Left lobe of liver (tissue), 2 donors: ENCODE measurements at regions not wholly inside any gene's neighbourhood (a gene's known extent, or its start where the extent isn't known, plus 50 kb on each side); places are given as distances from the start of the nearest gene placed in this dataset.

Experiments used
- ATAC-seq: fragments of 200-7000 bp; cut with Tn5 transposase; one replicate; pipeline ENCODE4 v1.9.1; 2020; ENCODE audit warnings: mild to moderate bottlenecking, moderate library complexity
- DNase-seq: peaks from one replicate; pipeline ENCODE4 v3.0.0-alpha.2; 2020; ENCODE audit warnings: low spot score
- donor health status: DM: no; HTN: no; CAD: no; lungs with moderate emphysema.
- donor health status: DM: no; HTN: yes; CAD: no.

DNA sequence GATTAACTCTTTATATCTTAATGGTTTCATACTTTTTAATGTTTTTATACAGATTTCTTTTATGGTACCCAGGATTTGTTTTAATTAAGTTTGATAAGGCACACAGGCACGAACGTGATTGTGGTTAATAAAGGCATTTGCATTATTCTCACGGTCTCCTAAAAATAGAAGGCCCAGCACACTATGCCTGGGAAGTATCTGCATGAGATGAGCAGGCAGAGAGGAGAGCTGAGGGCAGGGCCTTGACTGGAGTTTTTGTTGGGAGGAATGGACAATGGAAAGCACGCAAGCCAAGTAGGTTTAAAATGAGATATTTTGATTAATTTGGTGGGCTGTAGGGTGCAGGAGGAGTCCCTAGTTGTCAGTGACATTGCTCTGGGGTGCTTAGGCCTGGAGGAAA is 1714.3 kb upstream of the PCDH7 start:
- ATAC-seq (no peak), DNase-seq (no peak)

DNA sequence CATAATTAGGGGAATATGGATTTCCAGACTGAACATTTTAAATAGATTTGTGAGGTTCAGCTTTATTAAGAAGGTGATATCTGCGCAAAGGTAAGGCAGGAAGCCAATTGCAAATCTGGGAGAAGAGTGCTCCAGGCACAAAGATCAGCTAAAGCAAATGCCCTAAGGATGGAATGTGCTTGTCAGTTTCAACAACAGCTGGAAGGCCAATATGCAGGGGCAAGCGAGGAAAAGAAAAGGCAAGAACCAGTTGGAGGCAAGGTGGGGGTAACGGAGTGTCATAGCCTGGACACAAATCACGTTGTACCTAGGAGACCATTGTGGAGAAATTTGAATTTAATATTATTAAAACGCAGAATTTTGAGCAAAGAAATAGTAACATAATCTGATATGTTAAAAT is 1710.3 kb upstream of the PCDH7 start:
- DNase-seq (no peak), ATAC-seq (no peak)

DNA sequence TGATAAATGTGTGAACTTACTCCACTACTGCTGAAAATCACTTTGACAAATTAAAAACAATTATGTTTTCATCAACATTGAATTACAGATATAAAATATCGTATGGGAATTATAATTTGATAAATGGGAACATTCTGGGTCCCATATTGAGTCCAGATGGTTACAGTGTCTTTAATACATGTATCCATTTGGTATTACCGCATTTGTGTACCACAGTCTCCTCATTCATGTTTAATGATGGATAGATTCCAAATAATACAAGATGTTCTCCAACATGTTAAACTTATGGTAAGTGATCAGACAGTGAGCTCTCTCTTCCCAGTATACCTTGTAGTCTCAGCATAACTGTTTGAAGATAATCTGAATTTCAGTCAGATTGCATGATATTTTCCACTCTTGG is 1706.8 kb upstream of the PCDH7 start:
- DNase-seq (no peak), ATAC-seq (no peak)

- ATAC-seq (no peak), DNase-seq (no peak)
Measured at GRCh38 chr4:29014555-29014954, 1705.6 kb upstream of the PCDH7 start.

- DNase-seq (no peak), ATAC-seq (no peak)
Measured at GRCh38 chr4:29033703-29034102, 1686.5 kb upstream of the PCDH7 start.

DNA sequence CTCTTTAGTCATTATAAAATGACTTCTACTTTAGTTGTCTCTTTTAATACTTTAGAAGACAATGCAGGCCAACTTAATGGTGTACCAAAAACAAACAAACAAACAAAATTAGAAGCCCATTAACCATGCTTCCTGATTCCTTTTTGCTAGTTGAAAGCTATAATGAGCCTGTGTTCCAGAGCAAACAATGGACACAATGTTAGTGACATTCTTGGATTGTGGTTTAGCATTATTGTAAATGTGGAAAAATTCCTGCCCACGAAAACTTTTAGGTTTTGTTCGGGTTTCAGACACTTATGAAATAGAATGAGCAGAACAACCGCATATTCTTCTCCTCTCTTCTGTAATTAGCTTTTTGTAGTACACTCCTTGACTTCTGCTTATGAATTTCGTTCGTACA is 1682.7 kb upstream of the PCDH7 start:
- DNase-seq (no peak), ATAC-seq (no peak)

DNA sequence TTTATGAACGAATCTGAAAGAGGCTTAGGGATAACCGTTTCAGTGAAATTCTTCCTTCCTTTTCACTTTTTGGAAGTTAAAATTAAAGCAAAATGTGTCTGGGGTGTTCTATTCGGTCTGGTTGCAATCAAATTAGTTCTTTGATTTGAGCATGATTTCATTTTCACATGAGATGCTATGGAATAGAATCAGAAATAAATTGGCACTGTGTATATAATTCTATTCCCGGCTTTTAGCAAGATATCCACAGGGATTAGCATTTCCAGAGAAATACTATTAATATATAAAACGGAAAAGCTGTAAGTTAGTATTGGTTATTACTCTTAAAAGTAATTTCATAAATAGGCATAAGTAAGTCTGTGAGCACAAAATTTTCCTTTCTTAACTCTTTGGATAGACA is 1676.8 kb upstream of the PCDH7 start:
- no peak for ATAC-seq

GRCh38 chr4:29046186-29046585 is 1674.0 kb upstream of the PCDH7 start:
- DNase-seq = no peak
- ATAC-seq = no peak

More for the DNA sequence above, 1676.8 kb upstream of the PCDH7 start:
- no peak for DNase-seq

DNA sequence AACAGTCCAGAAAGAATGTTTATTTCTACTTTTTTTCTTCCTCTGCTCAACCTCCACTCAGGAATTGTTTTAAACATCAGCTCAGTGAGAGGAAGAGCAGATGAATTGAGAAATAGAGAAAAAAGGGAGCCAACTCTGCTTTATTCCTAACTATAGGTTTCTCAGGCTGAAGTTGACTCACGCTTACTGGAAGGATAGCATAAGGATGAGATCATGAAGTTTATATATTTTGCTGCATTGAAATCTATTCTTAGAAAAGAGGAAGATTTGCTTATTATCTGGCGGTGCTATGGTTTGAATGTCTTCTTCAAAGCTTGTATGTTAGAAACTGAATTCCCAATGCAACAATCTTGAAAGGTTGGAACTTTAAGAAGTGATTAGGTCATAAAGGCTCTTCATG is 1673.4 kb upstream of the PCDH7 start:
- no peak for DNase-seq
- ATAC-seq = no peak

DNA sequence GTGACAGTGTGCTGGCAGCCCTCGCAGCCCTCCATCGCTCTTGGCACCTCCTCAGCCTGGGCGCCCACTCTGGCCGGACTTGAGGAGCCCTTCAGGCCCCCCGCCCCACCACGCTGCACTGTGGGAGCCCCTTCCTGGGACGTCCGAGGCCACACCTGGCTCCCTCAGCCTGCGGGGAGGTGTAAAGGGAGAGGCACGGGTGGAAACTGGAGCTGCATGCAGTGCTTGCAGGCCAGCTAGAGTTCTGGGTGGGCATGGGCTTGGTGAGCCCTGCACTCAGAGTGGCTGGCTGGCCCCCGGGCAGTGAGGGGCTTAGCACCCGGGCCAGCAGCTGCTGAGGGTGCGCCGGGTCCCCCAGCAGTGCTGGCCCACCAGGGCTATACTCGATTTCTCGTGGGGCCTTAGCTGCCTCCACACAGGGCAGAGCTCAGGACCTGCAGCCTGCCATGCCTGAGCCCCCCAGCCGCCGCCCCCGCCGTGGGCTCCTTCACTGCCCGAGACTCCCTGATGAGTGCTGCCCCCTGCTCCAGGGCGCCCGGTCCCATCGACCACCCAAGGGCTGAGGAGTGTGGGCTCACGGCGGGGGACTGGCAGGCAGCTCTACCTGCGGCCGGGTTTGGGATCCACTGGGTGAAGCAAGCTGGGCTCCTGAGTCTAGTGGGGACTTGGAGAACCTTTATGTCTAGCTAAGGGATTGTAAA is 1672.7 kb upstream of the PCDH7 start:
- no peak for DNase-seq
- ATAC-seq = no peak

DNA sequence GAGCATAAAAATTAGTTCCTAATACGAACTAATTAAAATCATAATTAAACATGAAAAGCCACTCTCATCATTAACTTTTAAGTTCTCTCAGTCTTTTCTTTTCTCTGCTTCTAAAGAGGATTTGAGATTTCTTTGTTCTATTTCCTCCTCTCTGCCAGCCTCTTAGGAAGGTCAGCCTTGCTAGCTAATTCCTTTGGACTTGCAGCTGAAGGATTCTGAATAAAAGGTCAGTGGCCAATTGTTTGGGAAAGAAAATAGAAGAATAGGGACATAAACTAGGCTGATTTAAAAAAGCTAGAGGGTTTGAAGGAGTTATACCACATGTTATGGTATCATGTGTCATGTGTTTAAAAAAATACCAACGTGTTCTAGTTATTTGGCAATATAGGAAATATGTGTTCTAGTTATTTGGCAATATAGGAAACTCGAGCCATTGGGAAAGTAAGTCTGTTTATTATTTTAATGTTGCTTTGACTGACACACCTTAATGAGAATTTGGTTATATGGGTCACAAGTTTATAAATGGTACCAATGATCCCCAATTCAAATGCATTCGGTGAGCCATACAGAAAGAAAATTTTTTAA is 1668.7 kb upstream of the PCDH7 start:
- DNase-seq = no peak
- no peak for ATAC-seq

DNA sequence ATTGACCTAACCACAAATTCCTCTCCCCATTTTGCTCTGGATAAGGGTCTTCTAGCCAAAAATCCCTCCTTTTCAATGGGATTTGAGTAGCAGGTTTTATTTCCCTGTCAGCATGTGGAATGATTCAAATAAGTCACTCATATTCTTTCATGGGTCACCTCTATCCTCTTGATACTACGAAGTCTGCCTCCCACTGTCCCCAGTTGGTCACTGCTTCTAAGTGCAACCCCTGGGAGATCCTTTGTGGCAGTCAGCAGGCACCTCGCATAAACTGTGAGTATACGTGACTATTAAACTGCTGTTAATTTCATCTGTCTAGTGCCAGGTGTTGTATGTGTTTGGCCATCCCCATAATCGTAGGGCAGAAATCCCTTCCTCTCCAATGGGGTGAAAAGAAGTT is 1667.9 kb upstream of the PCDH7 start:
- no peak for ATAC-seq

DNA sequence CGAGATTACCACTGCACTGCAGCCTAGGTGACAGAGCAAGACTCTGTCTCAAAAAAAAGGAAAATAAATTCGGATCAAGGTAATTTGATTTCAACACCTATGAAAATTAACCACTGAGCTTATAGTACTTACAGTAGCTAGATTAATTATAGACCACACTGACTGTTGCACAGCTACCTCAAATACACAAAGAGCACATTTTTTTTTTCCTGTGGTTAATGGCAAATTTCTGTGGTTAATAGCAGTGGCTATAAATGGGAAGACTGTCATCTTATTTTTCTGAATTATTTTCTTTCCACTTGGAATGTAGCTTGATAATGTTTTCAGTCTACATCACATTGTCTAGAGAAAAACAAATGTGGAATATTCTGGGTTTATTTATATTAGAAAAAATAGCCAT is 1661.6 kb upstream of the PCDH7 start:
- no peak for DNase-seq
- no peak for ATAC-seq

More for the DNA sequence above, 1667.9 kb upstream of the PCDH7 start:
- no peak for DNase-seq

GRCh38 chr4:29066861-29067260 is 1653.3 kb upstream of the PCDH7 start:
- ATAC-seq (no peak), DNase-seq (no peak)

DNA sequence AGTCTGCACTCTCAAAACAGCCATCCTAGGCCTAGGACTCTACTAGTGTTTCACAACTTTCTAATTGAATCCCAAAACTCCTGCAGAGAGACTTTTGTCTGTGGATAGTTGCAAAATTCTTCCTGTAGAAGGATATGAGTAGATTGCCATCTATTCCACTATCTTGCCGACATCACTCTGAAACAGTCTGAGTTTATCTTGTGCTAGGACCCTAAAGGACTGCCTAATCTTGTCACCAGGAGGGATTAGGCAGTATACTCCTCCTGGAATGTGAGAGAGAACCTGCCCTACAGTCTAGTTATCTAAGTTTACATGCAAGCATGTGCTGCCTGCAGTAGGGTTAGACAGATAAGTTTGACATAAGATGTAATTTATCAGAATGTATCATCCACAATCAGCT is 1646.6 kb upstream of the PCDH7 start:
- no peak for DNase-seq
- ATAC-seq = no peak

DNA sequence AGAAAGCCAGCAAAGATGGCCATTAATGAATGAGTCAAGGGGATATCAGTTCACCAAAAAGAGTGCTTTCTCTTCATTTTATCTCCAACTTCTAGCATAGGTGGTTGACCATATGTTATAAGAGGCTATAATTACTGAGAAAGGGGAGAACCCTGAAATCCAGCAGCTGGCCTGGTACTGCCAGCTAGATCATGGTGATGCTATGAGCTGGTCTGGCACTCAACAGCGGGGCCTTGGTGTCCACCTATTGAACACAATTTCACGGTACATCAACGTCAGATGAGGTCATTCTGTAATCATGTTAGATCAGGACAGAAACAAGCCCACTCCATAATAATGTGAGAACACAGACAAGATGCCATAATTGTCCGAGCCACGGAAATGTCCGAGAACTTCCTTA is 1644.8 kb upstream of the PCDH7 start:
- DNase-seq (no peak), ATAC-seq (no peak)

- no peak for DNase-seq
- no peak for ATAC-seq
Measured at GRCh38 chr4:29079260-29079659, 1640.9 kb upstream of the PCDH7 start.

DNA sequence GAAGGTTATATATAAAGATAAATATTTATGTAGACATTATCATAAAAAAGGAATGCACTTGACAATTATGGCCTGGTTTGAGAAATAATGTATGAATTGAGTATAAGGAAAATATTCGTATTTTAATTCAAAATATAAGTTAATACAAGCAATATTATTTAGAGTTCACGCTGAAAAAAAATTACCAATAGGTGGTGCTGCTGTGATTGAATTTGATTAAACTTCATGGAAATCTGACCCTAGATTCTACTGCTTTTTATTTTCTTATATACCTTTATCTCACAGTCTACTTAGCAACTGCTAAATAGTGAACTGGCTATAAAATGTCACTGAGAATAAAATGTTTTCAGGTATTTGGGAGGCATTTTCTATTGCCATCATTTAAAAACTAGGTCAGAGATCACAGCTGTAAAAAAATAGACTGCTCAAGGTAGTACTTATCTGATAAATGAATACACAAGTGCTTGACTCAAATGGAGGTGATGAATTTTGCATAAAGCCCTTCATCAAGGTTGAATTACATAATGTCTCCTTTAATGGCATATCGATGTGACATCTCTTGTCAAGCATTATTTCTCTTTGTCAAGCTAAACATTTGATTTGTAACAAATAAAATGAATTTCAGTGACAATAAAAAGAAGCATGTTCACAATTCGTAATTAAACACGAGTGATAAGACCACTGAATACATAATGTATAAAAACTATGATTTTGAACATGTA is 1638.8 kb upstream of the PCDH7 start:
- no peak for ATAC-seq
- no peak for DNase-seq

GRCh38 chr4:29082684-29083083 is 1637.5 kb upstream of the PCDH7 start:
- ATAC-seq = no peak
- no peak for DNase-seq

DNA sequence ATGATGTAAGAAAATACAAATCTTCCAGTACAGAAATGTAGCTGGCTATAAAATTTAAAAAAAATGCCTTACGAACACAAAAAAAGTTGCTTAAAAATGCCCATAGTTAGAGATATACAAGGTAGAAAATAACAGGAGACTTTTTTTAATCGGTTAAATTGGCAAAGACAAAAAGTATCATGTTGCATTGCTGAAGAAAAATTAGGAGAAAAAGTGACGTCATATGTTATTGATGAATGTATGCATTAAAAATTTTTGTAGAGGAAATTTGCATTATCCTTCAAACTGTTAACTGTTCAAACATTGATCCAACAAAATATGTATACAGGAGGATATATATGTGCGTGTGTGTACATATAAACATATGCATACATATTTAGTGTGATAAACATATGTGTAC is 1634.4 kb upstream of the PCDH7 start:
- ATAC-seq = no peak
- no peak for DNase-seq

DNA sequence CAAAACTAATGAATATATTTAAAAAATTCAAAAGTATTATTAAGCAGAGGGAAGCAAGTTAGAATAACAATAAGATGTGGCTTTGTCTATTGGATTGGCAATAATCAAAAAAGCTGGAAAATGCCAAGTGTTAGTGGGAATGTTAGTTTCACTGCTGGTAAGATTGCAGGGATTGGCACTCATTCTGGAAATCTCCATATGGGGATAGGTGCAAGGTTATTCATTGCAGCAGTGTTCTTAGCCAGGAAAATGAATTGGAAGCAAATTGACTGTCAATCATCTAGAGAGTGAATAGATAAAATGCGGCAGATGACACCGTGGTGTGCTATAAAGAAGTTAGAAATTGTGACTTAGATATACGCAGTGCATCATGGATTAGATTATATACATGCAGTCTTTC is 1615.5 kb upstream of the PCDH7 start:
- DNase-seq = no peak
- no peak for ATAC-seq

GRCh38 chr4:29113960-29114359 is 1606.2 kb upstream of the PCDH7 start:
- no peak for DNase-seq
- no peak for ATAC-seq
